NCI-H128 (cell line): ENCODE measurements at regions not wholly inside any gene's neighbourhood (a gene's known extent, or its start where the extent isn't known, plus 50 kb on each side); places are given as distances from the start of the nearest gene placed in this dataset.

Source experiments
- DNase-seq: peaks from one replicate; lab custom pipeline; 2025; ENCODE audit not compliant: unreplicated experiment; lab: John Stamatoyannopoulos, UW

DNA sequence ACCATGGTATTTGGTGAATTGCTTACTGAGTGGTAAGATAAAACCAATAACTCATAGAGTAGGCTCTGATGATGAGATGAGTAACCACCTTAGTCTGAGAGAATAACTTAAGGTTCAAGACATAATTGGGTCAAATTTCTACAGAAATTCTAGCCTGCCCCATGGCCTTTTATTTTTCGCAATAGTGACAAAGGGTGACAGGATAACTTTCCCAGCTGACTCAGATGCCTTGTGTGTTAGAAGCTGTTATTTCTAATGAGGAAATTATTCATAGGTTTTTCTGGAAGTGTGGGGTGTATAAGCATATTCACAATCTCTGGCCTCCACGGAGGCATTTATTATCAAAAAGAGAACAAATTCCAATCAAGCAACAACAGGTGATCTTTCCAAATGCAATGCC lies 159.0 kb downstream of the NUP35 start:
- DNase-seq, result no peak

DNA sequence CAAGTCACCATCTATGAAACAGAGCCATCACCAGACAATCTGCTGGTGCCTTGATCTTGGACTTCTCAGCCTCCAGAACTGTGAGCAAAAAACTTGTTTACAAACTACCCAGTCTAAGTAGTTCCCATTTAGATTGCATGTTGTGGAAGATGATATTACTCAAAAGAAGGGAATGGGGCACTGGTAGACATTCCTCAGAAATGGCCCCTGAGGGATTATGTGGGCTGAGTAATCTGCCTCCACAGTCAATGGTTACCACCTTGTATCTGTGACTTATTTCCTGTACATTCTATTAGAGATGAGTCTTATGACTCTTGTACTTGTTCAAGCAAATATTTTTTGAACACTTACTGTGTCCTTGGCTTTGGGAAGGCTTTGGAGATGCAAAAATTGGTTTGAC lies 160.4 kb downstream of the NUP35 start:
- no peak for DNase-seq

DNA sequence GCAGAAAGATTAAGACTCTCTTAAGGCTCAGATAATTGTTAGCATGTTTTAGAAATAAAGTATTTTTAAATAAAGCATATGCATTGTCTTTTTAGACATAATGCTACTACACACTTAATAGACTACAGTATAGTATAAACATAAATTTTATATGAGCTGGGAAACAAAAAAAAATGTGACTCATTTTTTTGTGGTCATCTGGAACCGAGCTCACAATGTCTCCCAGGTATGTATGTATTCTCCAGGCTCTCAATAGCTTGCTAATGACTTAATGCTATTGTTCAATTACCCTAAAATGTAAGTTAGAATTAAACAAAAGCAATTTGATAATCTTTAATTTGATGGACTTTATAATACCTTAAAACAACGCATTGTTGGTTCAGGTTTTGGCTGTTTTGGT lies 167.2 kb downstream of the NUP35 start:
- DNase-seq, result no peak

DNA sequence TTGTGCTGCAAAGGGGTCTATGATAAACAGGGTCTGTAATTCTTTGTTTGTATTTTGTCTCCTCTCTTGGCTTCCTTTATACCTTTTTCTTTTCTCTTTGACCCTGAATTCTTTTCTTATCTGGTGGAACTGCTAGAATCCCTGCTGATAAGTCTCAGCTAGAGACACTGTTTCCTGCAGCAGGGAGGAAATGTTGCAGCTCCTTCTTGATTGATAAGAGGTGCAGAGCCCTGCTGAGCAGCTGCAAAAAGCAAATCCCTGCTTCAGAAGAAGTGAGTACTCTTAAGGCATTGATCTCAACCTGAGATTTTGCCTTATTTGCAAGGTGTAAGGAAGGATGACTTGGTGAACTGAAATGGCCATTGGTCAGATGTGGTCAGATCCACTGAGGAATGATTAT lies 167.8 kb downstream of the NUP35 start:
- DNase-seq, result no peak

DNA sequence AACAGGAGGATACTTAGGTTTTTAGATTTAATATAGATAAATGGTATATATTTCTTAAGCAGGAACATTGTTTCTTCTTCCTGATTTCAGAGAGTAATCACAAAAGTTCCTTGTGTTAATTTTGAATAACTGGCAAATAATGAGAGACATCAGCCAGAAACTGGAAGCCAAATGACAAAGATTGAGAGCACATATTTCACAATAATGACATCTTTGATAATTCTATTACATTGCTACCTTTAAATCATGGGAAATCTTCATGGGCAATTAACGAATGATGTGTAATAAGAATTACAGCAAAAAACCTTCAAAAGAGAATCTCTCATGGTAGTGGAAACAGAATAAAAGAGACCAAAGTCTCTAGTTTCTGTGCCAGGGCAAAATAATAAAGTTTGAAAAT lies 215.1 kb downstream of the NUP35 start:
- DNase-seq, result no peak

DNA sequence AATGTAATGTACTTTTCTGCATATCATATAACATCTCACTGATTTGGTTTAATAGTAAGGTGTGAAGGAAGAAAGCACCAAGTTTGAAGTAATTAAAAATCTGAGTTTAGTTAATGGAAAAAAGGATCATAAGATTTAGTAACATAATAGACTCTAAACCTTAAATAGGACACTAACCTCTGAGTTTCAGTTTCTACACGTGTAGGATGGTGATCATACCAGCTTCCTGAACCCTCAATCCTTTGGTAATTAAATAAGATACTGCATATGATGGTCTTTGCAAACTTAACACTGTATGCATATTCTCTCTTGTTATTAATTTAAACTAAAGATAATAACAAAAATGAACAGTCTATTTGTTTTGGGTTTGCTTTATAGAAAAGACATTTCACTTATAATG lies 216.8 kb downstream of the NUP35 start:
- no peak for DNase-seq

DNA sequence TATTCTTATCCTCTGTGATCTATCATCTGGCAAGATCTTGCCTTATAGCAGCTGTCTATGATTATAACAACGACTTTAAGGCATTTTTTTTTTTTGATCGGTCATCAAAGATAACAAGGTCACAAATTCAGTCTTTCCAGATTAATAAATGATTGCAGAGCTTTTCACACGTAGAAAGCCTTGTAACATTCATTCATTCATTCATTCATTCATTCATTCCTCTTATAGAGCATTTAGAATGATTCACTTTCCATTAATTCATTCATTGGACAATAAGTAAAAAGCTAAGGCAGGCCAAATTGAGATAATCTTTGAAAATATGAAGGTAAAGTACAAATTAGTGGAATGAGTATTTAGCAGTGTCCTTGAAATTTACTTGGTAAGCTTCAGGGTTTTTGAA lies 223.7 kb downstream of the NUP35 start:
- DNase-seq, result no peak

DNA sequence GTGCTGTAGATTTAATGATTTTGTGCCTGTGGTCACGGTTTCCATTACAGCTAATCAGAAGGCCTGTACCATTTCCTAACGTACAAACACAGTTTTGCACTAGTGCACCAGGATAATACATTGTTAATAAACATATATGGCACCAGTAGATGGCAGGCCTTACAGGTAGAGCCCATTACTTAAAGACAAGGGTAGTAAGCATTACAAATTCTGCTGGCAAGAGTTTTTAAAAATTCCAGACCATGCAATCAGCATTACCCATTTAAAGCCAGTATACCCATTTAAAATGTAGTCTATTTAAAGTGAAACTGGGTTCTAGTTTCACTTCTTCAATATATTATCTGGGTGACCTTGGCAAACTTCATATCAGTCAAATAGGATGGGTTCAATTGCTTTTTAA lies 224.2 kb downstream of the NUP35 start:
- no peak for DNase-seq

DNA sequence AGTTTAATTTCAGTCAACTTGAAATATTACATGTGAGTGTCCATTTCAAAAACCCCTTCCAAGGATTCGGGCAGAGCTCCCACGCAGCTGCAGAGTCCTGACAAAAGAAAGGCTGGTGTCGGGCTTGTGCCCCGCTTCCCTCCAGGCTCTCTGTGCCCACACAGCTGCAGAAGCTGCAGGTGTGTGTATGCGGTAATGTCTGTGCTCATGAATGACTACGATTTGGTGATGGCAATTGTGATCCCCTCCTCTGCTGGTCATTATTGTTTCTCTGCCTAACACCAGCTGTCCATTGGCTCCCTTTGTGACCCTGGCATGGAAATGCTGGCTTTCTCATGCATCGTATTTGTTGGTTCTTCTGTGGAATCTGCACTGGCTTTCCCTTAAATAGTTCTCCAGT lies 224.8 kb downstream of the NUP35 start:
- no peak for DNase-seq

DNA sequence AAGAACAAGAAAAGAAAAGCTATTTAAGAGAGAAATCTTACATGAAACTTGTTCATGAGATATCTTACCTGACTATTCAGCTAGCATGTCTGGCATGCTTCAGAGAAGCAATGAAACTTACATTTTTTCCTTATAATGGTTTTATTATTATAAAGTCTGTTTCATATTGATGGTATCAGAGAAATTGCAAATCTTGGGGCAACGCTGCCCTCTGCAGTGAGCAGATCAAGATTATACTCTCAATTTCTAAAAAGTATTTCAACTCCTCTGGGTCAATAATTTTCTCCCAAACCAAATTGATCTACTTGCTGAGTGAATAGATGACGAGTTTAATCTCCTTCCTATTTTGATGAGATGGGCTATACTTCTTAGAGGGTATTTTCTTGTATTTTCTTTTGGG lies 235.6 kb downstream of the NUP35 start:
- DNase-seq, result no peak

DNA sequence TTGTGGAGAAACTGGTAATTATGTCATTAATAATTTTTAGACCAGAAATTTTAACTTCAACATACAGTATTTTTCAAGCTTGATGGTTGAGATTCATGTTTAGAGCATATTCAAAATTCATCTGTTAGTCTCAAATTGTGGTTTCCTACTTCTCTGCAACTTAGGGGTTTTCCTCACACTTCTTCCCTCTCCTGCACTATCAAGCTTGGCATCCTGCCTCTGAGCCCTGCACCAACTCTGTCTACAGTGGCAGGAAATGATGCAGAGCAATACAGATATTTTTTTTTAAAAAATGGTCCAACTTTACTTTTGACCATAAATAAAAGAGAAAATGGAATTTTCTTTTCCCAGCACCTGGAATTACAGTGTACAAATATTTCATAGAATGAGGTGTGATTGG lies 247.3 kb downstream of the NUP35 start:
- DNase-seq, result no peak

DNA sequence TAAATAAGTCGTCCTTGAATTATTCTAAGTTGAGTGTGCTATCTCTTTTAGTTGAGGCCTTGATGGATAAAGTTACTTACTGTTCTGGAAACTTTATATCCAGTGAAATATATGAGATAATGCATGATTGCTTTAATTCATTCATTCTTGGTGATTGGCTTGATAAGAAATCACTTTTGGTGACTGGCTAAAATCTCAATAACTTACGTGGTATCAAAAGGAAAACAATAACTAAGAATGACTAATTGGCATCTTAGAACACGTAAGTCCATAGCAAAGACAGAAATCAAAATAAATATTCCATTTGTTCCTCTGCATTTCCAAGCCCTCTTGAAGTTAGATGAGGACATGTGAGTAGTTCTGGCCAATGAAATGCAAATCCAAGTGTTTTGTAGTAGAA lies 251.6 kb downstream of the NUP35 start:
- no peak for DNase-seq

DNA sequence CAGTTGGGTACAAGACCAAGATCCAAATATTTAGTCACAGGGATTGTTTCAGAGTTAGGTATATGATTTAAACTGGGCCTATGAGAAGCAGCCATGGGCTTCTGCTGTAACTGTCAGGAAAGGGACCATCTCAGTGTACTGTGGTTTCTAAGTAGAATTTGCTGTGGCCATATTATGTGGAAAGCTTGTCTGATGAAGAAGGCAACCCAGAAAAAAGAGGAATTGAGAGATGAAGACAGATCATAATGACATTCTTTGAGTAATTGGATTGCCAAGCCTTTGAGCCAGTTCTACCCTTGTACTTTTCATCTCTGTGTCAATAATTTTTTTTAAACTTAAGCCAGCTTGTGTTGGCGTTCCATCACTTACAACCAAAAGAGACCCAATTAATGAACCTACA lies 259.6 kb downstream of the NUP35 start:
- no peak for DNase-seq

DNA sequence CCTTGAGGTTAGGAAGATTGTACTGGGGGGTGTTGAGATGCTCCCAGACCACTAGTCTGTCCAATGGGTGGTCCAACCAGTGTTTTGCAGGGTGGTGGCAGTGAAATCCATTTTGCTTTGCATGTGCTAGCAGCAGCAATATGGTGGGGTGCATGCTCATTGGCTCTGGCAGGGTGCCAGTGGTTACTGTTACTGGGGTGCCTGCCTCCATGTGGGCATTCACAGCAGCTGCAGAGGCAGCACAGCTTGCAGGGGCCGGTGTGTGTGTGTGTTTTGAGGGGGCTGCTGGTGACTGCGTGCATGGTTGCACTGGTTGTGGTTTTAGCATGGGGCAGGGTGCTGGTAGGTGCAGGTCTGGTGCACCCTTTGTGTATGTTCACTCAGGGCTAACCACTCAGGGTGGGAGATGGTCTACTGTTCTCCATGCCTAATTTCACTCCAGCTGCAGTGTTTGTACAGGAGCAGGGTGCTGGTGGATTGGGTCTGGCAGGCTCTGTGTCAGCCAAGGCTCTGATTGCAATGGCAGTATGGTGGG lies 265.4 kb downstream of the NUP35 start:
- DNase-seq, result no peak

DNA sequence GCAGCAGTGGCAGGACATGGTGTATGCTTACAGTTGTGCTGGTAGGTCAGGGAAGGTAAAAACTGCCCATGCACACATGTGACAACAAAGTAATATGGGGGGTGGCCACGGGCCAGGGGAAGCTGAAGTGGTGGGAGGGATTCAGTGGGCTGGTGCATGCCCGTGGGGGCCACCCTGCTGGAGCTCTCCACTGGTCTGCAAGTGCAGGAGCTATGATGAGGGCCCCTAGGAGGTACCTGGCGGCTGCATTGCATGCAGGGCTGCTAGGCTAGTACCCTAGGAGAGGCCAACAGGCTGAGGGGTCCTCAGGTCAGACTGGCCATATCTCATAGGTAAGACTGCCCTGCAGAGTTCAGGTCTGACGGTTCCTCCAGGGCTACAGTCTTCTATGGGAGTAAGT lies 265.9 kb downstream of the NUP35 start:
- no peak for DNase-seq

DNA sequence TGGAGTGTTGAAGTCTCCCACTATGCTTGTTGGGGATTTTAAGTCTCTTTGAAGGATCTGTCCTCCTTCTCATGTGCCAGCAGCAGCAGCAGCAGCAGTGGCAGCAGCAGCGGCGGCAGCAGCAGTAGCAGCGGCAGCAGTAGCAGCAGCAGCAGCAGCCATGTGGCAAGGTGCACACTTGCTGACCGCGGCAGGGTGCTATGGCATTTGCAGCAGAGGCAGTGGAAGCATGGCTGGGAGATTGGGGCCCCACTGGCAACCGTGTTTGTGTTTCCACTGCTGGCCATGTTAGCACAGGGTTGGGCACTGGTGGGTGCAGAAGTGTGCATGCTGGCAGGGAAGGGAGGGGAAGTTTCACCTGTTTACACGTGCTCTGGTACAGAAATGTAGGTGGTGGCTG lies 280.1 kb downstream of the NUP35 start:
- DNase-seq, result no peak

DNA sequence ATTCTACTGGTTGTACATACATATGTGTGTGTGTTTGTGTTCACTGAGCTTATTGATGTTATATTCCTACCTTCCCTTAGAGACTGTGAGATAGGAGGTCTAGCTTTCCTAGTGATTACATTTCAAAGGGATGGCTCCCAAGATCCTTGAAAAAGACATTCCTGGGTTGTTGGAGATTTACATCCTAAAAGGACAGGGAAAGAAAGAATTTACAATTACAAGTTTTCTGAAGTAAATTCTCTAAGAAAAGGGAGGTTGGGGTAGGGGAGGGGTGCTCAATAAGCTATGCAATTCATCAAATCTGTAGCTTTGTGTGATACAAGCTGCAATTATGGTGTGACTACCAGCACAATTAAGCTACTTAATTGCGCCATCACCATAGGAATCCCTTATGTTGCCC lies 284.3 kb downstream of the NUP35 start:
- DNase-seq, result no peak

DNA sequence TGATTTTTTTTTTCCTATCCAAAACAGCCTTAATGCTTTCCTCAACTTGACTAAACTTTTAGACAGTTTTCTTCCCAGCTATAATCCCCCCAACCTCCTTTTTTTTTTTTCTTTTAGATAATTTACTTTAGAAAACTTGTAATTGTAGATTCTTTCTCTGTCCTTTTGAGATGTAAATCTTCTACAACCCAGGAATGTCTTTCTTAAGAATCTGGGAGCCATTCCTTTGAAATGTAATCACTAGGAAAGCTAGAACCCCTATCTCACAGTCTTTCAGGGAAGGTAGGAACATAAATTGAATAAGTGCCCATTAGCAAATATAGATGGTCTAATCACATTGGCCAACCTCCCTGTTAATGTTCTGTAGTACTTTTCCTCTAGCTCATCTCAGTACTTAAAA lies 285.4 kb downstream of the NUP35 start:
- DNase-seq, result no peak

DNA sequence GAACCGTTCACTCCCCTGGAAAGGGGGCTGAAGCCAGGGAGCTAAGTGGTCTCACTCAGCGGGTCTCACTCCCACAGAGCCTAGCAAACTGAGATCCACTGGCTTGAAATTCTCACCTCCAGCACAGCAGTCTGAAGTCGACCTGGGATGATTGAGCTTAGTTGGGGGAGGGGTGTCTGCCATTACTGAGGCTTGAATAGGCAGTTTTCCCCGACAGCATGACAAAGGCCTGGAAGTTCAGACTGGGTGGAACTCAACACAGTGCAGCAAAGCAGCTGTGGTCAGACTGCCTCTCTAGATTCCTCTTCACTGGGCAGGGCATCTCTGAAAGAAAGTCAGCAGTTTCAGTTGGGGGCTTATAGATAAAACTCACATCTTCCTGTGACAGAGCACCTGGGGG lies 292.5 kb downstream of the NUP35 start:
- DNase-seq, result no peak

DNA sequence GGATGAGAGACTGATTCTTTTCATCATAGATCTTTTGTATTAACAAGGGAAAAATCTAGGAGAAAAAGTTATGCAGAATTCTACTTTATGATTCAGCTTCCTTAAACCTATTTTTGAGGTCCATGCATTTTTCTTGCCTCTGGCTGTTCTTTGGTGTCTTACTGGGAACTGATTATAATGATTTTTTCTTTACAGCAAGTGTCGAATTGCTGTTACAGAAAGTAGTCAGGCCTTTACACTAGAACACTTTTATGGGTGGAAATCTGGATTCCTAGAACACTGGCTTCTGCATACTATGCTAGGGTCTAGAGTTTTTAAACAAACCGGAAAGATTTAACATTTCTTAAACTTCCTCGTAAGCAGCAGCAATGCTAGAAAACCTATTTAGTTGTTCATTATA lies 302.6 kb downstream of the NUP35 start:
- DNase-seq, result no peak

DNA sequence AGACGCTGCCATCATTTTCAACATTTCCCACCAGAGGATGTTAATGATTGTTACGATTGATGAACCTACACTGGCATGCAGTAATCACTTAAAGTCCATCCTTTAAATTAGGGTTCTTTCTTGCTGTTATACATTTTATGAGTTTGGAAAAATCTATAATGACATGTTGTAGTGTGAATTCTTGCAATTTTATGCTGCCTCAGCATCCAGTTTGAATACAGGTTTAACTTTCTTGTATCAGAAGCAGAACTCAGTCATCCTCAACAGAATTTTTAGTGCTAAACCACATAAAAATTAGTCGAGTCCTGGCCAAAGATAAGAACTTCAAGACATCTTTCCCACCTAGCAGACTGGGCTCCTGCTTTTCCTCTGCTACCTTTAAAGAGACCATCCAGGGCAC lies 303.3 kb downstream of the NUP35 start:
- no peak for DNase-seq

DNA sequence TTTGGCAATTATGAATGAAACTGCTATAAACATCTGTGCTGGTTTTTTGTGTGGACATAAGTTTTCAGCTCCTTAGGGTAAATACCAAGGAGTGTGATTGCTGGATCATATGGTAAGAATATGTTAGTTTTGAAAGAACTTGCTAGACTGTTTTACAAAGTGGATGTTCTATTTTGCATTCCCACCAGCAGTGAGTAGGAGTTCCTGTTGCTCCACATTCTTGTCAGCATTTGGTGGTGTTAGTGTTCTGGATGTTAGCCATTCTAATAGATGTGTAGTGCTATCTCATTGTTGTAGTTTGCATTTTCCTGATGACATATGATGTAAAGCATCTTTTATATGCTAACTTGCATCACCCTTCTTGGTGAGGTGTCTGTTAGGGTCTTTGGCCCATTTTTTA lies 304.6 kb downstream of the NUP35 start:
- no peak for DNase-seq

DNA sequence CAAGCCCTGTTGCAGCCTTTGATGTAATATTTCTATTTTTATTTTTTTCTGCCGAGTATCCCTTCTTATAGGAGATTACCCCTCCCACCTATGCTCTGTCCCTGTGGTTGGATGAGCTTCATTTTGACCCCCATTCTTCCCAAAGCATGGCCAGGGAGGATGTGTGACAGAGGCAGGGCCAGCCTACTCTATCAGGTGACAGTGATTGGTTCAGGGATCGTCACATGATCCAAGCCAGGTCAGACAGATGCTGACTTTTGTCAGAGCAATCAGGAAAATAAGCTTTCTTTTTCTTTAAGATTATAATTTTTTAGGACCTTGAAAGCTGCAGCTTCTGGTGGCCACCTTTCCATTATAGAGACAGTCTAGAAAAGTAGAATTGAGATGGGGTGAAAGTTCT lies 314.3 kb downstream of the NUP35 start:
- DNase-seq, result no peak

DNA sequence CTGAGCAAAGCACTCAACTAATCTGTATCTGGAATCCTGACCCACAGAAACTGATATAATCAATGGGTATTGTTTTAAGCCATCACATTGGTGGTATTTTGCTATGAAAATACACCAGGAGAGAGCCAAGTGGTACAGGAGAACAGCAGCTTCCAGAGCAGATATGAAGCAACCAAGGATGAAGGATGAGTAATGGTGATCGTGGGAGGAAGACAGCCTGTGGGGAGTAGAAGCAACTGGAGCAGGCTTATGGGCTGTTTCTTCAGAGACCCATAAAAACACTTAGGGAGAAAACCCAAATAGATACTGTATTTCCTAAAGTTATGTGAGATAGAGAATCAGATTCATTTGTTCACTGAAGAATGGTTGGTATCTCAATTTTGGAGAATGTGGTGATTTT lies 330.8 kb downstream of the NUP35 start:
- no peak for DNase-seq
